ENCODE measurements at regions not wholly inside any gene's neighbourhood (a gene's known extent, or its start where the extent isn't known, plus 50 kb on each side); places are given as distances from the start of the nearest gene placed in this dataset.

GRCh38 chr11:33449798-33450197 is 192.6 kb downstream of the HIPK3 start:
- no peaks in the 10 kb centered on the region for H3K27me3 ChIP-seq (ENCODE audit: low read length)
- H3K36me3 ChIP-seq (ENCODE audit: low read depth, low read length) = no peaks in the 10 kb centered on the region
- intact Hi-C loops (cut with micrococcal nuclease) = loop anchor here (5.0 kb wide), 5 partner anchors 57 to 238 kb away; partner anchors contain the start of gene KIAA1549L
- H3K79me2 ChIP-seq (ENCODE audit: low read length) = 0 out of 2 replicates have a peak, but pooled peaks cover 4% of the 10 kb centered on the region
- ChIA-PET POLR2A (ENCODE audit: unreplicated experiment) (interaction anchor here (0.6 kb wide), 1 partner anchor 77 kb away, joined by 6 read pairs; no protein-coding TSS in a partner anchor), CTCF (interaction anchor here (0.6 kb wide), 1 partner anchor 734 kb away, joined by 3 read pairs; no protein-coding TSS in a partner anchor)
- DNase-seq = peak; percentile 87
- peak overlapping the region; percentile 89 for H3K27ac ChIP-seq (ENCODE audit: low read length)
- no peaks in the 10 kb centered on the region for H3K9me3 ChIP-seq (ENCODE audit: low read length)
- no peaks in the 10 kb centered on the region for H3K9me2 ChIP-seq (replicated peaks; ENCODE audit: low read length)
- H3K4me3 ChIP-seq (ENCODE audit: low read length) = no peak overlapping the region
- no peaks in the 10 kb centered on the region for H4K20me1 ChIP-seq (ENCODE audit: low read length)
- no peak overlapping the region for H2AFZ ChIP-seq (ENCODE audit: low read length)
- TF ChIP-seq, protein P1, sequence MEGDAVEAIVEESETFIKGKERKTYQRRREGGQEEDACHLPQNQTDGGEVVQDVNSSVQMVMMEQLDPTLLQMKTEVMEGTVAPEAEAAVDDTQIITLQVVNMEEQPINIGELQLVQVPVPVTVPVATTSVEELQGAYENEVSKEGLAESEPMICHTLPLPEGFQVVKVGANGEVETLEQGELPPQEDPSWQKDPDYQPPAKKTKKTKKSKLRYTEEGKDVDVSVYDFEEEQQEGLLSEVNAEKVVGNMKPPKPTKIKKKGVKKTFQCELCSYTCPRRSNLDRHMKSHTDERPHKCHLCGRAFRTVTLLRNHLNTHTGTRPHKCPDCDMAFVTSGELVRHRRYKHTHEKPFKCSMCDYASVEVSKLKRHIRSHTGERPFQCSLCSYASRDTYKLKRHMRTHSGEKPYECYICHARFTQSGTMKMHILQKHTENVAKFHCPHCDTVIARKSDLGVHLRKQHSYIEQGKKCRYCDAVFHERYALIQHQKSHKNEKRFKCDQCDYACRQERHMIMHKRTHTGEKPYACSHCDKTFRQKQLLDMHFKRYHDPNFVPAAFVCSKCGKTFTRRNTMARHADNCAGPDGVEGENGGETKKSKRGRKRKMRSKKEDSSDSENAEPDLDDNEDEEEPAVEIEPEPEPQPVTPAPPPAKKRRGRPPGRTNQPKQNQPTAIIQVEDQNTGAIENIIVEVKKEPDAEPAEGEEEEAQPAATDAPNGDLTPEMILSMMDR (conservative IDR thresholded peaks at IDR 0.05; ENCODE audit: low read depth, low read length) = no peak
- TF ChIP-seq EZH2 (IDR thresholded peaks at IDR 0.05; ENCODE audit: low read length, unreplicated experiment) = no peak
- TF ChIP-seq EZH2phosphoT487 (IDR thresholded peaks at IDR 0.05; ENCODE audit: borderline replicate concordance, low read length) = no peak
- no peaks in the 10 kb centered on the region for H3F3A ChIP-seq (ENCODE audit: low read length, unreplicated experiment)
- peak; percentile 66 for ATAC-seq
- no TSS peak for BruUV-seq (replicated peaks)
- peaks cover 56% of the 10 kb centered on the region for H3K4me1 ChIP-seq (ENCODE audit: insufficient read depth, low read length)
- peak overlapping the region; percentile 33 for H3K4me2 ChIP-seq (ENCODE audit: low read length)
- peak overlapping the region; percentile 55 for H3K9ac ChIP-seq (ENCODE audit: low read length)

- Histone ChIP-seq H3K27me3 (ENCODE audit: low read length) (no peaks in the 10 kb centered on the region), H3K4me2 (ENCODE audit: low read length) (peak overlapping the region; percentile 33), H2AFZ (ENCODE audit: low read length) (no peak overlapping the region), H3K4me1 (ENCODE audit: insufficient read depth, low read length) (peaks cover 62% of the 10 kb centered on the region), H3K27ac (ENCODE audit: low read length) (peak overlapping the region; percentile 89), H3F3A (ENCODE audit: low read length, unreplicated experiment) (no peaks in the 10 kb centered on the region), H3K9me2 (replicated peaks; ENCODE audit: low read length) (no peaks in the 10 kb centered on the region), H3K79me2 (ENCODE audit: low read length) (0 out of 2 replicates have a peak, but pooled peaks cover 4% of the 10 kb centered on the region), H4K20me1 (ENCODE audit: low read length) (no peaks in the 10 kb centered on the region), H3K9me3 (ENCODE audit: low read length) (no peaks in the 10 kb centered on the region), H3K9ac (ENCODE audit: low read length) (peak overlapping the region; percentile 55; the same call in 1 of the 2 replicates), H3K36me3 (ENCODE audit: low read depth, low read length) (no peaks in the 10 kb centered on the region), H3K4me3 (ENCODE audit: low read length) (no peak overlapping the region)
- DNase-seq = peak; percentile 66
- intact Hi-C loops (cut with micrococcal nuclease) = no loop called here
- POLR2A ChIA-PET (ENCODE audit: unreplicated experiment) = no interaction called here
- ATAC-seq = no peak
- no peak for TF ChIP-seq EZH2phosphoT487 (IDR thresholded peaks at IDR 0.05; ENCODE audit: borderline replicate concordance, low read length)
- TF ChIP-seq, protein P1 (conservative IDR thresholded peaks at IDR 0.05; ENCODE audit: low read depth, low read length) = no peak
- no peak for TF ChIP-seq EZH2 (IDR thresholded peaks at IDR 0.05; ENCODE audit: low read length, unreplicated experiment)
- CTCF ChIA-PET = no interaction called here
- BruUV-seq (replicated peaks) = no TSS peak
These were observed 191.4 kb downstream of the HIPK3 start for GRCh38 chr11:33448461-33449130.

- ChIA-PET POLR2A (ENCODE audit: unreplicated experiment) (no interaction called here), CTCF (no interaction called here)
- Histone ChIP-seq H3K9ac (ENCODE audit: low read length) (no peak overlapping the region), H3K9me3 (ENCODE audit: low read length) (no peaks in the 10 kb centered on the region), H2AFZ (ENCODE audit: low read length) (no peak overlapping the region), H3K4me2 (ENCODE audit: low read length) (no peak overlapping the region), H3K27ac (ENCODE audit: low read length) (no peak overlapping the region), H3K36me3 (ENCODE audit: low read depth, low read length) (no peaks in the 10 kb centered on the region), H3K9me2 (replicated peaks; ENCODE audit: low read length) (no peaks in the 10 kb centered on the region), H3F3A (ENCODE audit: low read length, unreplicated experiment) (no peaks in the 10 kb centered on the region), H4K20me1 (ENCODE audit: low read length) (no peaks in the 10 kb centered on the region), H3K4me1 (ENCODE audit: insufficient read depth, low read length) (peaks cover 35% of the 10 kb centered on the region), H3K4me3 (ENCODE audit: low read length) (no peak overlapping the region), H3K79me2 (ENCODE audit: low read length) (no peaks in the 10 kb centered on the region), H3K27me3 (ENCODE audit: low read length) (no peaks in the 10 kb centered on the region)
- TF ChIP-seq EZH2 (IDR thresholded peaks at IDR 0.05; ENCODE audit: low read length, unreplicated experiment) (no peak), EZH2phosphoT487 (IDR thresholded peaks at IDR 0.05; ENCODE audit: borderline replicate concordance, low read length) (no peak)
- TF ChIP-seq, protein P1 (conservative IDR thresholded peaks at IDR 0.05; ENCODE audit: low read depth, low read length) = no peak
- no TSS peak for BruUV-seq (replicated peaks)
- ATAC-seq = no peak
- intact Hi-C loops (cut with micrococcal nuclease) = no loop called here
- peak; percentile 36 for DNase-seq
These were observed 188.6 kb downstream of the HIPK3 start for GRCh38 chr11:33445761-33446161.

All from PC-3 (cell line).